ENCODE measurements at regions not wholly inside any gene's neighbourhood (a gene's known extent, or its start where the extent isn't known, plus 50 kb on each side); places are given as distances from the start of the nearest gene placed in this dataset.
"Not testable (repeated sequence)": the region's sequence is repeated elsewhere in the genome, so short reads cannot be mapped to it uniquely, and the experiment has no call there.

GRCh38 chr18:6557770-6558248, 143.1 kb upstream of the L3MBTL4 start:
- Mint-ChIP-seq H3K27ac (no peak overlapping the region), H3K9me3 (peaks cover 3% of the 10 kb centered on the region), H3K4me1 (no peaks in the 10 kb centered on the region), H3K4me3 (no peak overlapping the region), H3K36me3 (no peaks in the 10 kb centered on the region)
- DNase-seq (ENCODE audit: low spot score in 2 of 2), result no peak
- ATAC-seq, result no peak

- Mint-ChIP-seq H3K27ac (no peak overlapping the region), H3K4me3 (no peak overlapping the region), H3K36me3 (no peaks in the 10 kb centered on the region), H3K9me3 (peaks cover 3% of the 10 kb centered on the region), H3K4me1 (no peaks in the 10 kb centered on the region)
- DNase-seq (ENCODE audit: low spot score in 2 of 2) (no peak), ATAC-seq (no peak)
Observed at GRCh38 chr18:6558446-6559156, 143.9 kb upstream of the L3MBTL4 start.

DNA sequence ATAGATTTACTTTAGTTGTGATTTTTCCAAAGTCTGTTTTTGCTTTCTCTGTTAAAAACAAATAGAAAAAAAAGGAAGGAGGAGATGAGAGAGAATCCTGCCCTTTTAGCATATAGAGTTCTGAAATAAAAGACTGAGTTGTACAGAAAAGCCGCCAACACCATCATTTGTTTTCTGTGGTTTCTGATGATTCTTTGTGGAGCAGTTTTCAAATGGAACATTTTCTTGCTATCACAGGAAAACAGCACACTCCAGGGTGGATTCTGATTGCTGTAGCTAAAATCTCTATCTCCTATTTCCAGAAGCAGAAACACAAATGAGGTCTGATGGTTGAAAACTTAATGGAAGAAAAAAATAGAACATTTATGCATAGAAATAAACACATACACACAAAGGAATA, 144.6 kb upstream of the L3MBTL4 start:
- H3K9me3 Mint-ChIP-seq, result peaks cover 6% of the 10 kb centered on the region
- H3K36me3 Mint-ChIP-seq, result no peaks in the 10 kb centered on the region
- ATAC-seq (no peak), DNase-seq (ENCODE audit: low spot score in 2 of 2) (no peak)
- no peak overlapping the region for H3K4me3 Mint-ChIP-seq
- H3K4me1 Mint-ChIP-seq, result no peaks in the 10 kb centered on the region
- H3K27ac Mint-ChIP-seq, result no peak overlapping the region

DNA sequence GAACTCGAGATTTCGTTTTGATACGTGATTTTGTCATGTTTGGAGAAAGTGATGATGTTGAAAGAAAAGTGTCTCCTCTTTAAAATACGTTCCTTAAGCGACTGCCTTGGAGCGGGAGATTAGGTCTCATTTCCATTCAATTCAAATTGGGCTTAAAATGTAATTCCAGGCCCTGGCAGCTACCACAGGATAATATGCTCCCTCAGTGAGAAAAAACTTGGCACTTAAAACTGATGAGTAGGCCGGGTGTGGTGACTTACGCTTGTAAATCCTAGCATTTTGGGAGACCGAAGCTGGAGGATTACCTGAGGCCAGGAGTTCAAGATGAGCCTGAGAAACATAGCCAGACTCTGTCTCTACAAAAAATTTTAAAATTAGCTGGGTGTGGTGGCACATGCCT, 146.3 kb upstream of the L3MBTL4 start:
- no peak overlapping the region for H3K27ac Mint-ChIP-seq
- no peaks in the 10 kb centered on the region for H3K36me3 Mint-ChIP-seq
- ATAC-seq (no peak), DNase-seq (ENCODE audit: low spot score in 2 of 2) (no peak)
- no peaks in the 10 kb centered on the region for H3K4me1 Mint-ChIP-seq
- peaks cover 3% of the 10 kb centered on the region for H3K9me3 Mint-ChIP-seq
- H3K4me3 Mint-ChIP-seq, result no peak overlapping the region

DNA sequence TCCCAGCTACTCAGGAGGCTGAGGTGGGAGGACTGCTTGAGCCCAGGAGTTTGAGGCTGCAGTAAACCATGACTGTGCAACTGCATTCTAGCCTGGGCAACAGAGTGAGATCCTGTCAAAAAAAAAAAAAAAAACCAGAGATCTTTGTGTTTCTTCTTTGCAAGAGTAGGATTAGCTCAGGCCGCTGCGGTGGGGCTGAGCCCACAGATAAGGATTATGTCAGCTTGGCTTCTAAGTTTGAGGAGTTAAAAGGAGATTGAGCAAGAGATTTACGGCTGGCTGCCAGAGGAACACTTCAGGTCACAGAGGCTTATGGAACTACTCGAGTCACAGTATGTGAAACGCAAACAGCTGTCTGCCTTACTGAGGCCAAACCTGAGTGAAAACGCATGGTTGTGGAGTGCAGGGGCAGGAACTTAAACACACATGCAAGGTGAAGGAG, 146.7 kb upstream of the L3MBTL4 start:
- Mint-ChIP-seq H3K9me3 (peaks cover 3% of the 10 kb centered on the region), H3K27ac (no peak overlapping the region), H3K36me3 (no peaks in the 10 kb centered on the region), H3K4me3 (no peak overlapping the region), H3K4me1 (no peaks in the 10 kb centered on the region)
- DNase-seq (ENCODE audit: low spot score in 2 of 2) (no peak), ATAC-seq (no peak)

- DNase-seq (ENCODE audit: low spot score in 2 of 2) (no peak), ATAC-seq (no peak)
- Mint-ChIP-seq H3K36me3 (no peaks in the 10 kb centered on the region), H3K4me3 (no peak overlapping the region), H3K27ac (no peak overlapping the region), H3K9me3 (peaks cover 3% of the 10 kb centered on the region), H3K4me1 (no peaks in the 10 kb centered on the region)
Observed at GRCh38 chr18:6561862-6562291, 147.2 kb upstream of the L3MBTL4 start.

- H3K36me3 Mint-ChIP-seq, result no peaks in the 10 kb centered on the region
- no peak overlapping the region for H3K27ac Mint-ChIP-seq
- peaks cover 5% of the 10 kb centered on the region for H3K9me3 Mint-ChIP-seq
- H3K4me3 Mint-ChIP-seq, result no peak overlapping the region
- ATAC-seq (no peak), DNase-seq (ENCODE audit: low spot score in 2 of 2) (no peak)
- no peaks in the 10 kb centered on the region for H3K4me1 Mint-ChIP-seq
Observed at GRCh38 chr18:6563896-6564295, 149.2 kb upstream of the L3MBTL4 start.

GRCh38 chr18:6564950-6565814, 150.5 kb upstream of the L3MBTL4 start:
- no peak overlapping the region for H3K27ac Mint-ChIP-seq
- H3K9me3 Mint-ChIP-seq, result peaks cover 5% of the 10 kb centered on the region
- no peak overlapping the region for H3K4me3 Mint-ChIP-seq
- no peaks in the 10 kb centered on the region for H3K4me1 Mint-ChIP-seq
- no peaks in the 10 kb centered on the region for H3K36me3 Mint-ChIP-seq
- DNase-seq (ENCODE audit: low spot score in 2 of 2), result no peak
- no peak for ATAC-seq

DNA sequence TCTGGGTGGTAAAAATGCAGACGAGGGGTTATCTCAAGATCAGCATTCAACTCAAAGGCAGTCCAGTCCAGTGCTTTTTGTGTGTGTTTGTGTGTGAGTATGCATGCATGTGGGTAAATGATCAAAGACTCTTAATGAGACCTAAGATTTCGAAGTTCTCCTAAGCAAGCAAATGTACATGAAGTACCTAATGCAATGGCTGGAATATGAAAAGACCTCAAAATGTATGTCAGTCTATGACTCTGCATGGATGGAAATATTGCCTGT, 151.0 kb upstream of the L3MBTL4 start:
- ATAC-seq (no peak), DNase-seq (ENCODE audit: low spot score in 2 of 2) (no peak)
- Mint-ChIP-seq H3K9me3 (peaks cover 5% of the 10 kb centered on the region), H3K4me1 (no peaks in the 10 kb centered on the region), H3K4me3 (no peak overlapping the region), H3K36me3 (no peaks in the 10 kb centered on the region), H3K27ac (no peak overlapping the region)

GRCh38 chr18:6566338-6566911, 151.7 kb upstream of the L3MBTL4 start:
- ATAC-seq (no peak), DNase-seq (ENCODE audit: low spot score in 2 of 2) (no peak)
- no peak overlapping the region for H3K4me3 Mint-ChIP-seq
- H3K27ac Mint-ChIP-seq, result no peak overlapping the region
- H3K9me3 Mint-ChIP-seq, result peaks cover 5% of the 10 kb centered on the region
- no peaks in the 10 kb centered on the region for H3K4me1 Mint-ChIP-seq
- H3K36me3 Mint-ChIP-seq, result no peaks in the 10 kb centered on the region

DNA sequence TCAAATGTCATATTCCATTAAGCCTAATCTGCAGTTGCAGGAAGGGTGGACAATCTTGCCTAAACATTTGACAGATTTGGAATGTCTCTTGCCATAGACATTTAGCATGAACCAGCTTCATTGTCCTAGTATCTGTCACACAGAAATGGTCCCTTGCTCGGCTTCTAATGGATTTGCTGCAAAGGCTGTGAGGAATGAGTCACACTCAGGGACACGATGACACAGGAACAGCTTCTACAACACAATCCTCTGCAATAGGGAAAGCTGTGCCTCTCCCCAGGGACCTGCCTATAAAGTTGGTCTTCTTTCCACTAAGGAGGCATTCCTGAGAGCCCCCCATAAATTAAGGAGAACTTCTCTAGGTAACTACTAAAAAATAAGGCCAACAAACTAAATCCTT, 155.1 kb upstream of the L3MBTL4 start:
- H3K9me3 Mint-ChIP-seq, result peaks cover 4% of the 10 kb centered on the region
- ATAC-seq (no peak), DNase-seq (ENCODE audit: low spot score in 2 of 2) (no peak)
- no peak overlapping the region for H3K27ac Mint-ChIP-seq
- H3K4me3 Mint-ChIP-seq, result no peak overlapping the region
- no peaks in the 10 kb centered on the region for H3K4me1 Mint-ChIP-seq
- H3K36me3 Mint-ChIP-seq, result no peaks in the 10 kb centered on the region

- H3K9me3 Mint-ChIP-seq, result peaks cover 6% of the 10 kb centered on the region
- no peaks in the 10 kb centered on the region for H3K4me1 Mint-ChIP-seq
- H3K36me3 Mint-ChIP-seq, result no peaks in the 10 kb centered on the region
- no peak for DNase-seq (ENCODE audit: low spot score in 2 of 2)
- no peak overlapping the region for H3K27ac Mint-ChIP-seq
- H3K4me3 Mint-ChIP-seq, result no peak overlapping the region
- no peak for ATAC-seq
Observed at GRCh38 chr18:6570581-6571238, 156.0 kb upstream of the L3MBTL4 start.

DNA sequence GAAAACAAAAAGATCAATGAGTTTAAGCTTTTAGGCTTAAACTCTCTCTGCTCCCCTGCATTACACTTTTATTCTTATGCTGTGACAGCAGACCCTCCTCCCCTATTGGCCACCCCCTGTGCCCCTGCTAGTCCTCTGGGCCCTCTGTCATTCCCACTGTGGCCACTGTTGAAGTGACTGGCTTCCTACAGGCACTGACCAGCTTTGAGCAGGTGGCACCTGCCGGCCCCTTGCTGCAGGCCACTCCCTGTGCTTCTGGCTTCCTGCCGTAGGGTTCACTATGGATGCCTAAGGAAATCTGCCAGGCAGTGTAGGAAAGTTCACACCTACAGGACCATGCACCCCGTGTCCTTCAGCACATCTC, 156.5 kb upstream of the L3MBTL4 start:
- peaks cover 10% of the 10 kb centered on the region for H3K9me3 Mint-ChIP-seq
- no peak overlapping the region for H3K27ac Mint-ChIP-seq
- H3K4me3 Mint-ChIP-seq, result no peak overlapping the region
- no peaks in the 10 kb centered on the region for H3K36me3 Mint-ChIP-seq
- ATAC-seq (no peak), DNase-seq (ENCODE audit: low spot score in 2 of 2) (no peak)
- no peaks in the 10 kb centered on the region for H3K4me1 Mint-ChIP-seq

GRCh38 chr18:6572192-6572591, 157.3 kb upstream of the ARHGAP28 start:
- H3K9me3 Mint-ChIP-seq, result peaks cover 10% of the 10 kb centered on the region
- H3K4me3 Mint-ChIP-seq; DNase-seq (ENCODE audit: low spot score in 2 of 2); H3K4me1 Mint-ChIP-seq; ATAC-seq; H3K27ac Mint-ChIP-seq; H3K36me3 Mint-ChIP-seq: not testable (repeated sequence)

- no peak for DNase-seq (ENCODE audit: low spot score in 2 of 2)
- peaks cover 8% of the 10 kb centered on the region for H3K9me3 Mint-ChIP-seq
- H3K4me1 Mint-ChIP-seq, result no peaks in the 10 kb centered on the region
- no peaks in the 10 kb centered on the region for H3K36me3 Mint-ChIP-seq
- ATAC-seq, result no peak
- H3K27ac Mint-ChIP-seq, result no peak overlapping the region
- H3K4me3 Mint-ChIP-seq, result no peak overlapping the region
Observed at GRCh38 chr18:6574631-6575030, 154.9 kb upstream of the ARHGAP28 start.
